Left renal pelvis (tissue), 4 donors: ENCODE measurements at regions not wholly inside any gene's neighbourhood (a gene's known extent, or its start where the extent isn't known, plus 50 kb on each side); places are given as distances from the start of the nearest gene placed in this dataset.
"Not testable (repeated sequence)": the region's sequence is repeated elsewhere in the genome, so short reads cannot be mapped to it uniquely, and the experiment has no call there.

ENCODE experiments used
- DNase-seq, 4 donors: peaks; one replicate each; pipeline ENCODE4 v3.0.0-alpha.2; 2013; ENCODE audit warnings: low read depth in 4 of 4, low spot score in 3 of 4

GRCh38 chr1:79193211-79194079, 186.9 kb upstream of the ADGRL4 start:
- DNase-seq = no peak

DNA sequence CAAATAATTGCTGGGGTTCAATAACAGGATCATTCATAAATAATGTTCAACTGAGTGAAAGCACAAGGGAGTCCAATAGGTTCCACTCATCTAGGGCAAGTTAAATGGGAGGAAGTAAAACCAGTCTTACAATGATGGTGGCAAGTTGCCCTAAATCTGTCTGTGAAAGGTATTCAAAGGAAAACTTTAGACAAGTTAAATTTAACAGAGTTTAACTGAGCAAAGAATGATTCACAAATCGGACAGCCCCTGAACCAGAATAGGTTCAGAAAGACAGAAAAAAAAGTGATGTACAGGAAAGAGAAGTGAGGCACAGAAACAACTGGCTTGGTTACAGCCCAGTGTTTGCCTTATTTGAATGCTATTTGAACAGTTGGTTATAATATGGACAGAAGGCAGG, 183.5 kb upstream of the ADGRL4 start:
- no peak for DNase-seq

DNA sequence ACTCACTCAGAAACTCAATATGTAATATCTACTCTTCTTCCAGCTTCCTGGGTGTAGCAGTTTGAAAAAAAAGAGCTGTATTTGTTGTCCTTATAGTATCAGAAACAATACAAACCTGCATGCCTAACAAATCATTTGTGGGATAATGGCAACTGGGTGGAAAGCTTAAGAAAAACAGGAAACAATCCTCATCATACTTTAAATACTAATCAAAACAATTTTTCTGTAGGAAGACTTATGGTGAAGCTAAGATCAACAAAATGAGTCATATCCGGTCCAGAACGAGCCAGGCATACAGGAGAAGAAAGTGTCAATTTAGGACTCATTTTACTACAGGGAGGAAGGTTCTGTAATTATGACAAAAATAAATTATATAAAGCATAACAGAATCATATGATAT, 181.8 kb upstream of the ADGRL4 start:
- DNase-seq = no peak

DNA sequence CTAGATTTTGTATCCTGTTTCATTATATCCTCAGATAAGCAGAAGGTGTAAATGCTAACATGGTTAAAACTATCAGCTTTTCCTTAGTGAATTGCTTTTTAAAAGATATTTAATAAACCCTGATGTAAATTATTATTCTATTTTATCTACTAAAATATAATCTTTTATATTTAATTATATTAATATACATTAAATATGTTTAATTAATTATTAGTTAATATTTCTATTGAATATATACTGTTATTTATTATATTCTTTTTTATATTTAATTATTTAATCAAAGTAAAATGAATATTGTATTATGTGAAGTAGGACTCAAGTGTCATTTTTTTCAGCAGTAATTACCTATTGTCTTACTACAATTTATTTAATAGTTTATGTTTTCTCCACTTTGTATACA, 179.7 kb upstream of the ADGRL4 start:
- no peak for DNase-seq

DNA sequence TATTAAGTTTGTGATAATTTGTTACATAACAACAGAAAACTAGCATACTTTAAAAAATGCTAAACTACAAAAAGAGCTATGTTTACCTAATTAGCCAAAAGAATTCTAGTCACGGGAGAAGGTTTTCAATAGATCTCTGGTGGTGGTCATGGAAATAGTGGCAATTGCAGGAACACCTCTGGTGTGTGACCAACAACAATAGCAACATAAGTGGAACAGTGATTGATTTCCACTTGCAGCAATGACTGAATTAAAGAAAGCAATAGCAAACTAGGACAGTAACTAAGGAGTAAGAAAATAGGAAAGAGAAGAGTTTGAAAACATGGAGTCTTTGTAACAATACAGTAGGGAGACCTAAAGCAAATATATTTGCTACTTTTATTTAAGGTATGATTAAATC, 171.3 kb upstream of the ADGRL4 start:
- DNase-seq = no peak

DNA sequence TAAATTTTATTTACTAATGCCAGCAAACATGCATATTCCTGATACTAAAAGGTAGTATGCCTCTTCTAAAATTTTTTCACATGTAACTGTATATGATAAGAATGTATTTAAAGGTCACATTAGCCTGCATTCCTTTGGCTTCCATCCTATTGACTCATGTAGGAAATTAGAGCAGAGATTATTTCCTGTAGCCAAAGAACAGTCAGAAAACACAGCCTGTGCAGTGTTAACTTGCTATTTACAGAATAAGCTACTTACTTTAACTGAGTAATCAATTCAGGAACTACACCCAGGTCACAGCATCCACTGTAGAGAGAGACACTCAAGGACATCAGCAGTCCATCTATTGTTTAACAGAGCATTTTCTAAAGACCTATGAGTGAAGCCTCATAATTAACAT, 154.5 kb upstream of the ADGRL4 start:
- DNase-seq = no peak

DNA sequence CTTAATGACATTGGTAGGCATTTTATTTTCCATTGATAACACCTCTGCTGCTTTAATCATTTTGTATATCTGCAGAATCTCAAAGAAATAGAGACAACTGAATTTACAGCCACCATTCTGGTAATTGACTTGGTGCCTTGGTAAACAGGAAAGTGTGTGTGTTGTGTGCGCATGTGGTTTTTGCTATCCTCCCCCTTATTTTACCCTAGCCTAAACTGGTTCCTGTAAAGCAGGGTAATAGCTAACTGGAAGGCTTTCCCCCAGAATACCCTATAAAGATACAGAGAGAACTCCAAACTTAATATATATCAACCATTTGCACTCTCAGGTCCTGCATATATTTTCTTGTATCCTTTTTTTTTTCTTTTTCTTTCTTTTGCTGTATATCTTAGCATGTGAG, 149.5 kb upstream of the ADGRL4 start:
- DNase-seq = no peak

DNA sequence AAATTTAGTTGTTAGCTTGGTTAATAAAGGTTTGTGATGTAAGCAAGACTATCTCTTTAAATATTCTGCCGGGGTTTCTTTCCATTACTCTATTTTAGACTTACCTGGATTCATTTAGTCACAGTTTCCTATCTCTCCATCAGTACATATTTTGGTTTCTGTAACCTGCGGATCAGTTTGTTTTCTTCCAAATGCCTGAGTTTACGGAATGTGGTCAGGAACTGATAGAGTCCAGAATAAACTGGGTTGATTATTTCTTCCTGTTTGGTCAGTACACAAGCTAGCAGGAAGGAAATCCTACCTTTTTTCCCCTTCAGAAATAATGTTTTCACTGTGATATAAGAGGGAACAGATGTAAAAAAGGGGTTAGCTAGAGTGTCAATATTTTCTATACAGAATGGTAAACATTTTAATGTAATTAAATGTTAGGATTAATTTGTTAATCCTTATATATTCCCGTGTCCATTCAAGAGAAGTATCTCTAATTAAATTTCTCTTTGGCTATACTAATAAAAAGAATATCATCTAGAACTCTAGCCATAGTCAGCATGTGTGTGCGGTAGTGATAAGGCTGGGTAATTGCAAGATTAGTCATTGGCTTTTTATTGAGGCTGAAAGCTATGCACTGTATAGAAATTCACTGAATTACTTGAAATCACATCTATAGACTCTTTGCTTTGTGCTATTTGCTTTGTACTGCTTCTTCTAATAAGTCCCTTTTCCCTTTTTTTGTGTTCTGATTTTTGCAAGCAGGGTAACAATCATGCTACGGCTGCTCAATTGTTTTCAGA, 144.7 kb upstream of the ADGRL4 start:
- no peak for DNase-seq

DNA sequence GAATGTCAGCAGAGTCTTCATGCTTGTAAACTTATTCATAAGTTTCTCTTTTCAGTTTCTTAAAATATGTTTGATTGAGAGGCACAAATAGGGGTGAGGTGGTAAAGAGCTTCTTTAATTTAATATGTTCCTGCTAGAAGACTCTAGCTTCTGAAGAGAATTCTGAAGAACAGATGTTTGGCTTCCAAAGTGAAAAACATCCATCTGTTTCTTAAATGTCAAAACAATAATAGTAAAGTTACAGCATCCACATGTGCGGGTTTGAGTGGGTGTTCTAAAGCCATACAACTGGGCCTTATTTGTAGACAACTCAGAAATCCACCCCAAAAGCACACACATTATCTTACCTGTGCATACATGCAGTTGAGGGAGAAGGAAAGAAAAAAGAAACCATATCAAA, 144.0 kb upstream of the ADGRL4 start:
- DNase-seq = no peak

DNA sequence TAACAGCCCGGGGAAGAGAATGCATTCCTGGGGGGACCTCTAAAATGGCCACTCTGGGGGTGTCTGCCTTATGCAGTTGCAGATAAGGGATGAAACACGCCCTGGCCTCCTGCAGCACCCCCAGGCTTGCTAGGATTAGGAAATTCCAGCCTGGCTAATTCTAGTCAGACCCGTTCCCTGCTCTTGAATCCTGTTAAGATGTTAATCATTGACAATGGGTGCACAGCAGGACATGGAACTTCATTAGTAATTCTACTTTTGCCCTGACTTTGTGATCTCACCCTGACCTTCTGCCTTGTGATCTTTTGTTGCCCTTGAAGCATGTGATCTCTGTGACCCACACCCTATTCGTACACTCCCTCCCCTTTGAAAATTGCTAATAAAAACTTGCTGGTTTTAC, 131.7 kb upstream of the ADGRL4 start:
- DNase-seq = not testable (repeated sequence)

DNA sequence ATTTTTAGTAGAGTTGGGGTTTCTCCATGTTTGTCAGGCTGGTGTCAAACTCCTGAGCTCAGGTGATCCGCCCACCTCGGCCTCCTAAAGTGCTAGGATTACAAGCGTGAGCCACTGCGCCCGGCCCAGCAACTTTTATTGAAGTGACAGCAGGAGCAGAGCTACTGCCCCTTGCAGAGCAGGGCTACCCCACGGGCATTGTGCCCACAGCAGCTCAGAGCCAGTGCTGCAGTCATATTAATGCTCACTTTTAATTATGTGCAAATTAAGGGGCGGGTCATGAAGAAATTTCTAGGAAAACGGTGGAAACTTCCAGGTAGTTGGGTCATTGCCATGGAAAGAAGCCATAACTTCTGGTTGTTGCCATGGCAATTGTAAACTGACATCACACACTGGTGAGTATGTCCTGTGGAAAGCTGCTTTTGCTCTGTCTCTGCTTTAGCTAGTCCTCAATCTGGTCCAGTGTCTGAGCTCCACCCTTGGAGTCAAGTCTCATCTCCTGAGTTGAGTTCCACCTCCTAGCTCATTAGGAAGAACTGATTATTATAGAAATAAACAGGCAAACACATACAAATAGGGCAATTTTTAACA, 127.3 kb upstream of the ADGRL4 start:
- no peak for DNase-seq

GRCh38 chr1:79131626-79132025, 125.1 kb upstream of the ADGRL4 start:
- DNase-seq = no peak

DNA sequence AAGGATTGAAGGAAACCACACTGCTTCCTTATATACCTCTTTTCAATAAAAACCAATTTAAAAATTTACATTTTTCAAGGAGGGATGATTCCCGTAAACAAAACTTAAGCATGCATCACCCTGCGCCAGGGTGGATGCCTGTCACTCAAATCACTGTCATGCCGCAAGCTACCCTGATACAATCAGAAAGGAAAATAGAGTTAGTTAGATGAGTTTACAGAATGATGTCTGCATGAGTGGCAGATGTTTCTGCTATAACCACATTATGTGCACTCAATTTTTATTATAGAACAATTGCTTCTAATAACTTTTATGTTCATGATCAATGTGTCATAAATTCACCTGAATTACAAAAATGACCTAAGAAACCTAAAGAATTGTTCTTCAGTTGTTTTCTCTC, 123.4 kb upstream of the ADGRL4 start:
- no peak for DNase-seq

- no peak for DNase-seq
These were observed 122.2 kb upstream of the ADGRL4 start for GRCh38 chr1:79128722-79129121.

GRCh38 chr1:79124756-79125155, 118.2 kb upstream of the ADGRL4 start:
- no peak for DNase-seq

- no peak for DNase-seq
These were observed 116.0 kb upstream of the ADGRL4 start for GRCh38 chr1:79122521-79122920.

GRCh38 chr1:79117376-79117775, 110.8 kb upstream of the ADGRL4 start:
- no peak for DNase-seq

DNA sequence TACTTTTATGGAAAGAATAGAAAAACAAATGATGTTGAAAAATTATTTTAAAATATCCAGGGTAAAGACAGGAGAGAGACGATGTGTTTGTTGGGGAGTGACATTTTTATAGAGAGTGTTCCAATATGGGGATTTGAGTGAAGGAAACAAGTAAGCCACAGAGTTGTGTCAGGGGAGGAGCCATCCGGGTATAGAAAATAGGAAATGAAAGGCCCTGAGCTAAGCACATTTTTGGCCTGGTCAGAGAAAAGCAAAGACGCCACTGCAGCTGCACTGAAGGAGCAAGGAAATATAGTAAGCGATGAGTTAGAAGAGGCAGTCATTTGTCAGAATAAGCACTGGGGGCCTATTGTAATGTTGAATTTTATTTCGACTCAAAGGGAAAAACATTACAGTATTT, 107.3 kb upstream of the ADGRL4 start:
- peak in 3 of 4 donors; percentile 6 to 18 (median 7) for DNase-seq

DNA sequence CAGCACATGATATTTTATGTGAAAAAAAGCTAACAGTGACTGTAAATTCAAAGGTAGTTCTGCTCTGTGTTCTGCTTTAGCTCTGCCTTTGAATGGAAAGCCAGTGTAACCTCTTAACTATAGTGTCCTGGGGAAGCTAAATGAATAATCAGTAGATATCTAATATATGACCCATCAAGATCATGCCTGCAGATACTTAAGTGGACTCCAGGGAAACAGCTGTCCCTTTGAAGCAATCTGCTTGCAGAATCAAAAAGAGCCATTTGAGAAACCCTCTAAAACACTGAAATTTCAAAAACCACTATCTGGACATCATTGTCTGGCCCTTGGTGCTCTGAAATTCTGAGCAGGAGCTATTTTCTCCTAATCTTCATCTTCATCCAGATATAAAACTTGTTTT, 104.2 kb upstream of the ADGRL4 start:
- DNase-seq = no peak

DNA sequence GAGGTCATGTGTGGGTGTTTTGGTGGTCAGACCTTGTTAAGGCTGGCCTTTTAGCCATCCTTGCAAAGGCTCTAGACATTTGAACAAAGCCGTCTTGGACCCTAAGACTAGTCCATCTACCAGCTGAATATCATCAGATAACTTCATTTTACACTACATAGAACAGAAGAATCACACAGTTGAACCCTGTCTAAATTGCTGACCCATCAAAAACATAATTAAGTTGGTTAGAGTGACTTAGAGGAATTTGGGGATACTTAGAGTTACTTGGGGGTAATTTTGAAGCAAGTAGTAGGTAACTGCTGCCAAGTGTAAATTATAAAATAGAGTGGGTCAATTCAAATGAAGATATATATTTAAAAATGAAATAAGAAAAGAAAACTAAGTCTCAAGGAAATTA, 102.9 kb upstream of the ADGRL4 start:
- no peak for DNase-seq

DNA sequence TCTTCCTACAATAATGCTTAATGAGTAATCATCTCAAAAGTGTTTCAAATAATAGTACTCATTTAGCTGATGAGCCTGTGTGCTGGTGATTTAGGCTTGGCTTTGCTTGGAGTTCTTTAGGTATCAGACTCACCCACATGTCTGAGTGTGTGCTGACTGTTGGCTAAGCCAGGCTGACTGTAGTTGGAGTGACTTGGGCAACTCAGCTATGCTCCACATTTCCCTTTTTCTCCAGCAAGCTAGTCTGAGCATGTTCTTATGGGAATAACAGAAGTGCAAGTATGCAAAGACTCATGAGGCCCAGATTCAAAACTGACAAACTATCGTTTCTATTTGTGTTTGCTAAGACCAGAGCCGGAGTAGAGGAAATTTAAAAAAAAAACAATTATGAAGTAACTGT, 99.0 kb upstream of the ADGRL4 start:
- no peak for DNase-seq

DNA sequence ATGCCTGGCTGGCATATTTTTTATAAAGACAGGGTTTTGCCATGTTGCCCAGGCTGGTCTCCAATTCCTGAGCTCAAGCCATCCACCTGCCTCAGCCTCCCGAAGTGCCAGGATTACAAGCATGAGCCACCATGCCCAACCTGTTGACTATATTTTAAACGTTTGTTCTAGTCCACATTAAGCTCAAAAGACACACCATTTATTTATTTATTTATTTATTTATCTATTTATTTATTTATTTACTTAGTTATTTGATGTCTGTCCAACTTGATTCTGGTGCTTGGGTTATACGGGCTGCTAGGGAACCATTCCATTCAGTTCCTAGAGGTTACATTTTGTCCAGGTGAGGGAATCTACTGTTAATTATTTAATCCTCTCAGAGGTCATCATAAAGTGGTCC, 98.1 kb upstream of the ADGRL4 start:
- no peak for DNase-seq
